ENCODE measurements at regions not wholly inside any gene's neighbourhood (a gene's known extent, or its start where the extent isn't known, plus 50 kb on each side); places are given as distances from the start of the nearest gene placed in this dataset.

- TF ChIP-seq, protein P1, sequence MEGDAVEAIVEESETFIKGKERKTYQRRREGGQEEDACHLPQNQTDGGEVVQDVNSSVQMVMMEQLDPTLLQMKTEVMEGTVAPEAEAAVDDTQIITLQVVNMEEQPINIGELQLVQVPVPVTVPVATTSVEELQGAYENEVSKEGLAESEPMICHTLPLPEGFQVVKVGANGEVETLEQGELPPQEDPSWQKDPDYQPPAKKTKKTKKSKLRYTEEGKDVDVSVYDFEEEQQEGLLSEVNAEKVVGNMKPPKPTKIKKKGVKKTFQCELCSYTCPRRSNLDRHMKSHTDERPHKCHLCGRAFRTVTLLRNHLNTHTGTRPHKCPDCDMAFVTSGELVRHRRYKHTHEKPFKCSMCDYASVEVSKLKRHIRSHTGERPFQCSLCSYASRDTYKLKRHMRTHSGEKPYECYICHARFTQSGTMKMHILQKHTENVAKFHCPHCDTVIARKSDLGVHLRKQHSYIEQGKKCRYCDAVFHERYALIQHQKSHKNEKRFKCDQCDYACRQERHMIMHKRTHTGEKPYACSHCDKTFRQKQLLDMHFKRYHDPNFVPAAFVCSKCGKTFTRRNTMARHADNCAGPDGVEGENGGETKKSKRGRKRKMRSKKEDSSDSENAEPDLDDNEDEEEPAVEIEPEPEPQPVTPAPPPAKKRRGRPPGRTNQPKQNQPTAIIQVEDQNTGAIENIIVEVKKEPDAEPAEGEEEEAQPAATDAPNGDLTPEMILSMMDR (IDR thresholded peaks at IDR 0.05; ENCODE audit: insufficient read depth, low read length) = no peak
- TF ChIP-seq GABPA (IDR thresholded peaks at IDR 0.05; ENCODE audit: low read depth) = no peak
Measured at GRCh38 chr4:128470492-128471053, 183.0 kb upstream of the PGRMC2 start.
